HK-2 (cell line): ENCODE measurements at regions not wholly inside any gene's neighbourhood (a gene's known extent, or its start where the extent isn't known, plus 50 kb on each side); places are given as distances from the start of the nearest gene placed in this dataset.
A peak's percentile ranks its signal among the peaks of the same experiment; 100 is the strongest.

Experiments
- DNase-seq: peaks from one replicate; pipeline ENCODE4 v3.0.0-alpha.2; 2018; ENCODE audit not compliant: unreplicated experiment

GRCh38 chr4:164485136-164485535 lies 268.8 kb upstream of the SMIM31 start:
- no peak for DNase-seq

GRCh38 chr4:164488114-164488513 lies 265.8 kb upstream of the SMIM31 start:
- no peak for DNase-seq

- no peak for DNase-seq
These were observed 252.9 kb upstream of the SMIM31 start for GRCh38 chr4:164501074-164501473.

GRCh38 chr4:164503874-164504273 lies 250.1 kb upstream of the SMIM31 start:
- DNase-seq, result no peak

DNA sequence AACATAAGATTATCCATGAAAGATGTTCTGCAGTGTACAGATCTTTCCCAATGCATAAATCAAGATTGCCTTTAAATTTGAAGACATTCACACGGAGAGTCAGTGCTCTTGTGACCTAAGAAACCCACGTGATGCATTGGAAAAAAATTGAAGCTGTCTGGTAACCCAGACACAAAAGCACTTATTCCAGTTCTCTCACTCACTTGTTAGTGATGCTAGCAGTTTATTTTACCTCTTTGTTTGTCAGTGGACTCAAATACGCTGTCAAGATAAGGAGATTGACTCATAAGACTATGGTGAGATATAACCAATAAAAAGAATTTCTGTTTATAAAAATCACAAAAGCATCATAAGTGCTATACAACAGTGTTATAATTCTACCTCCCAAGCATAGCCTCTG lies 245.8 kb upstream of the SMIM31 start:
- no peak for DNase-seq

DNA sequence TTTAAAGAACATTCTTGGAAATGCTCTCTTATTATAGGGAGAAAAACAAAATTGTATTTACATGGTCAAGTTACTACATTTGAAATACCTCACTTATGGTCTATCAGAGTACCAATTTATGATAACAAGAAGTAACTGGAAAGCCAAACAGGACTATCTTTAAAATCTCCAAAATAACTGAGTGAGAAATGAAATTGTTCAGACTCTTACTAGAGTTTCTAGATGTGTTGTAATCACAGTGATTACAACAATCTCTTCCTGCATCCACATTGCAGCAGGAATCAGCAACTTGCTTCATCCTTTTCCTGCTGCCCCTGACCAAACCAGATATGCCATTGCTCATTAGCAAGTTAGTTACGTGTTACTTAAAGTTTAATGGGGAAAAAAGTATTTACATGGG lies 245.2 kb upstream of the SMIM31 start:
- no peak for DNase-seq

GRCh38 chr4:164509951-164510350 lies 244.0 kb upstream of the SMIM31 start:
- no peak for DNase-seq

GRCh38 chr4:164512124-164512523 lies 241.8 kb upstream of the SMIM31 start:
- DNase-seq, result no peak

- DNase-seq, result no peak
These were observed 239.2 kb upstream of the SMIM31 start for GRCh38 chr4:164514765-164515164.

- no peak for DNase-seq
These were observed 229.1 kb upstream of the SMIM31 start for GRCh38 chr4:164524789-164525188.

DNA sequence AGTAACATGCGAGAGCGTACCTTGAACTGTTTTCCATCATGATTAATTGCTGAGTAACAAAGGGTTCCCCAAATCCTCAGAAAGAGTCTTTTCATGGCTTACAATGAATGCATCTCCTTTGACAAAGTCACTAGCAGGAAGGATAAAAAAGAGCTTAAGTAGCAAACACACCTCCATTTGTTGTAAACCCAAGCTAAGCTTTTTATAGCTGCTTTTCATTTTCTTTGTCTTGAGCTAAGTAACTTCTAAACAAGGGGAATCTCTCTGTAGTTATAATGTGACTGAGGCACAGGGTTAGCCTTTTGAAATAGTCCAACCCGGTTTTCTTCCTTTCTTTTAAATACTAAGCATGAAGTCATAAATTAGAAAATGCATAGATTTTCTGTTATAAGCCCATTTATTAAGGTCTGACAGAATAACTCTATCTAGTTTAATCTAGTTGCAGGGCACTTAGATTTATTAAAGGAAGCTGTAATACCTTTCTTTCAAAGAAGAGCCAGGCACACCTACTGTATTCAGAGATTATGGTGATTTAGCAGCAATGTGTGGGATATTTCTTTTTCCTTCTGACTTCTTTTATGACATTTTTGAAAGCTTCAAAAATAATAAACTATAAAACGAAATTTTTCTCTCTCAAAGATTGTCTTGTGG lies 226.9 kb upstream of the SMIM31 start:
- DNase-seq, result no peak

DNA sequence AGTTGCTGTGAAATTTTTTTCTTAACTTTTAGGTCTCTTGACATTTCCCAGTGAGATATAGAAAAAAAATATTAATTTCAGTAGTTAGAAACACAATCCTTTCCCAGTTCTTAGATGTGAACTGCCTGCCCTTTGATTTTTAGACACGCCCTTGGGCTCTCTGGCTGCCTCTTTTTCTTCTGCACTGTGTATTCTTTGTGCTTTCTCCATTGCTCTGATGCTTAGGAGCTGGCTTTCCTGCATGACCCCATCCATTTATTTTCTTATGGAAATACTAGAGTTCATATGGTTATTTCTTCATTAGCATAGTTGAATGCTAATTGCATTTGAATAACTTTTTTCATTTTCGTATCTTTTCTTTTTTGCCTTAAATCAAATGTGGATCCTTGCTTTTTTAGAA lies 224.9 kb upstream of the SMIM31 start:
- no peak for DNase-seq

GRCh38 chr4:164529486-164529885 lies 224.4 kb upstream of the SMIM31 start:
- no peak for DNase-seq

DNA sequence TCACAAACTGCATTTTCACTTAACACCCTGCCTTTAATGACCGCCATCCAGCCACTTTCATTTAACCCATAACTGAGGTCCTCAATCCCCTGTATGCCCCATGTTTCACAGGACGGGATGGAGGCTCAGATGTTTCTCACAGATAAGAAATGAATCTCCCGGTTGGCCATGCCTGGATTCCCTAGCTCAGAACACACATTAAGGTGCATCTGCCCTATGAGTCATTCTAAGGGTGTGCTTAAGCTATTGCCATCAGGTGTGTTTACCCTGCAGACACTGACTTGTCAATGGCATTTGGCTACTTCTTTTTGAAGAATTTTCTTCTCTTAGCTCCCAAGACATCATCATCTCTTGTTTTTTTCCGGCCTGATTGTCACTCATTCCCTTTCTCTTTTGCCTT lies 222.6 kb upstream of the SMIM31 start:
- no peak for DNase-seq

DNA sequence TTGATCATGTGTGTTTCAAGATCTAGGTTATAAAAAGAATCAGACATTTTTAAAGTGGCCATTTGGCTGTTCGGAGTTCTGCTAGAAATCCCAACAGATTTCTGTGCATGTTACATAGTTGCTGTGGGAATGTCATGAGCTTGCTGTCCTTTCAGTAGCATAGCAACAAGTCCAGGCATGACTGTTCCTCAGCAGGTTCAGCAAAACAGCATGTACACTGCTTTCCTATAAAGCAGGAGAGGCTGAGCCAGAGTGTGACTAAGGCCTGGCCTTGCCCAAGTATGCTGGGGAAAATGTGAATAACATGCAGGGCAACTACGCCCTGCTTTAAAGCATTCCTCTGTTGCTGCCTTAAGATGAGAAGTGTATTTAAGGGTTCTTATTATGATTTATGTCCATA lies 217.1 kb upstream of the SMIM31 start:
- DNase-seq, result peak; percentile 8

GRCh38 chr4:164538097-164538496 lies 215.8 kb upstream of the SMIM31 start:
- DNase-seq, result no peak

GRCh38 chr4:164540987-164541386 lies 212.9 kb upstream of the SMIM31 start:
- DNase-seq, result no peak

DNA sequence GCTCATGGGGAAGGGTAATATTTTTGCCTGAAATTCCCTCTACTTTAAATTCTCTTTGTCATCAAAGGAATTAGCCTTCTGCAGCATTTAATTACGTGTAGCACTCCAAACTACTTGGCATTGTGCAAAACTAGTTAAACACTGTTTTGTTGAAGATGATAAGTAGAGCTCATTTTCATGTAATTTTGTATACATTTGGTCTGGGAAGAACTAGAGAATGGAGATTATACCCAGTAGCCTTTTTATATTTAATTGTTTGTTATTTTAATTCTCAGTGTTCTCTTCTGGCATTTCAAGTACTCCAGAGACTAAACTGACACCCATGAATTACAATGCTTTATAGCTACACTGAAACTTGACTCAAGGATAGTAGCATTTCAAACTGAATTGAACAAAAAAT lies 211.5 kb upstream of the SMIM31 start:
- DNase-seq, result no peak

DNA sequence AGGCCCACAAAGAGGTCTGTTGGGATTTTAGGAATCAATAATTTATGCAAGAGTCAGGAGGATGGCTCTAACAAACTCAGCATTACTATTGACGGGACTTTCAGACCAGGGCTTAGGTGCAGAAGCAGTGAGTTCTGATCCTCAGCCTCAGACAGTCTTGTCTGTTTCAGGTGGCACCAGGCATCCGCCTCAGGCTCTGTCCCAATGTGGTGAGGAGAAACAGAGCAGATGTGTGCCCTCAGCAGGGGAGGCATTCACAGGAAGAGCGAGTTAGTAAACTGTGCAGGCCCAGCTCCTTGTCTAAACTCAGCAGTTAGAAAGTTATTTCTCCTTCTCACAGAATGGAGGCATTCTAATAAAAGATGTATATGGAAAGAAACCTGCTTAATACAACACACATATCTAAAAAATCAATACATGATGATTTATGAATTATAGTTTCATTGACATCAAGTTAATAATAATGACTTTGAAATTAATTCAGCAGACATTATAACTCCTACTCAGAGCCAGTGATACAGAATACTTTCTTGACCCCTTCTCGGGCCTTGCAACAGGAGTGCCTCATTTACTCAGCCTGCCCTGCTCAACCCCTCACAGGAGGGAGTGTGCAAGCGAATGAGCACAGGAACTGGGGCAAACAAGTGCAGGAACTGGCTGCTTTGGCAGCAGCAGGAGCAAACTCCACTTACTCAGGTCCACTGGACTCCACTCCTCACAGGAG lies 202.8 kb upstream of the SMIM31 start:
- no peak for DNase-seq

GRCh38 chr4:164551713-164552040 lies 202.3 kb upstream of the SMIM31 start:
- no peak for DNase-seq

GRCh38 chr4:164571593-164572390 lies 182.1 kb upstream of the SMIM31 start:
- peak; percentile 30 for DNase-seq

GRCh38 chr4:164572877-164573279 lies 181.1 kb upstream of the SMIM31 start:
- DNase-seq, result no peak

DNA sequence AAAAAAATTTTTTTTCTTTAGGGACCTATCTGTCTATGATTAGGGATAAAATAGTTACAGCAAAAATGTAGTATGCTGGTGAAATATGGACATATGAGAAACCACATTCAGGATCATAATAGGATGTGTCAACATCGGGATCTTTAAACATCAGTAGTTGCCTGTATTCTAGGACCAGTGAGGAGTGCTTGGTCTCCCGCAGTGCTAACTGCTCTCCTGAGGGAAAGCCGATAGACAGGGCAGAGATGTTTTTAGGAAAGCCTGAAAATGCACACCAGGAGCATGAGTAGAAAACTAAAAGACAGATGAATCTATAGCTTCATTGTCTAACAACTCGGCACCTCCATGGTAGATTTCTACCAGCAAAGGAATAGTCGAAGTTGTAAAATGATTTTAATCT lies 178.1 kb upstream of the SMIM31 start:
- no peak for DNase-seq
